Sigmoid colon (tissue), 6 donors: ENCODE measurements at regions not wholly inside any gene's neighbourhood (a gene's known extent, or its start where the extent isn't known, plus 50 kb on each side); places are given as distances from the start of the nearest gene placed in this dataset.
"Not testable (repeated sequence)": the region's sequence is repeated elsewhere in the genome, so short reads cannot be mapped to it uniquely, and the experiment has no call there.

ENCODE experiments used
- DNase-seq: peaks from one replicate; pipeline ENCODE4 v3.0.0-alpha.2; 2019
- H3K27ac ChIP-seq, 4 donors: fragments of 200-600 bp; sonication (generic); one replicate each; pipeline ENCODE4 v1.5.1; 2016 to 2019; ENCODE audit warnings: mild to moderate bottlenecking in 1 of 4
- H3K27me3 ChIP-seq, 3 donors: fragments of 200-600 bp; sonication (generic); one replicate each; pipeline ENCODE4 v1.5.1; 2019; ENCODE audit warnings: mild to moderate bottlenecking in 1 of 3
- H3K36me3 ChIP-seq, 4 donors: fragments of 200-600 bp; sonication (generic); one replicate each; pipeline ENCODE4 v1.5.1; 2016 to 2019
- H3K4me1 ChIP-seq, 4 donors: fragments of 200-600 bp; sonication (generic); one replicate each; pipeline ENCODE4 v1.5.1; 2017 to 2019
- H3K4me3 ChIP-seq, 4 donors: fragments of 200-600 bp; sonication (generic); one replicate each; pipeline ENCODE4 v1.5.1; 2017 to 2019; ENCODE audit warnings: mild to moderate bottlenecking in 2 of 4, moderate library complexity in 1 of 4
- H3K9me3 ChIP-seq, 4 donors: fragments of 200-600 bp in 3 of 4; sonication (generic) in 3 of 4; one replicate each; pipeline versions ENCODE4 v1.5.1 to v1.6.1; 2013 to 2019
- EP300 ChIP-seq, 4 donors: sonication (generic); formaldehyde crosslinking; IDR thresholded peaks; one replicate each; pipeline ENCODE4 v1.6.1; 2017; ENCODE audit warnings: antibody characterized with exemption in 4 of 4
- POLR2A ChIP-seq, 2 donors: fragments of 450-650 bp; IDR thresholded peaks; one replicate each; pipeline ENCODE4 v1.6.1; 2016; ENCODE audit warnings: antibody characterized with exemption in 2 of 2, mild to moderate bottlenecking in 2 of 2, moderate library complexity in 2 of 2
- POLR2AphosphoS5 ChIP-seq, 4 donors: sonication (generic); formaldehyde crosslinking; IDR thresholded peaks; one replicate each; pipeline ENCODE4 v1.6.1; 2017; ENCODE audit warnings: antibody characterized with exemption in 4 of 4
- WGBS, 2 donors: extraction: QIAGEN DNeasy Blood & Tissue Kit; methylation state at CpG; one replicate each; pipeline ENCODE4 v1.1.7; 2013; 5-methylcytosine and 5-hydroxymethylcytosine counted together
- intact Hi-C: fragments of 100-400 bp; cut with DNase I; formaldehyde crosslinking; loops from one replicate; pipeline ENCODE4 v1.15.1; 2023
- TF ChIP-seq, protein P1 (sequence below), 4 experiments: fragments of 450-650 bp in 3 of 4; fragments of 200-600 bp in 1 of 4; IDR thresholded peaks; one replicate each; pipeline ENCODE4 v1.5.1; 2016 to 2019; ENCODE audit warnings: antibody characterized with exemption in 4 of 4, mild to moderate bottlenecking in 3 of 4, moderate library complexity in 2 of 4
- donor health status: healthy with polysubstance abuse.
- donor health status: healthy.

DNA sequence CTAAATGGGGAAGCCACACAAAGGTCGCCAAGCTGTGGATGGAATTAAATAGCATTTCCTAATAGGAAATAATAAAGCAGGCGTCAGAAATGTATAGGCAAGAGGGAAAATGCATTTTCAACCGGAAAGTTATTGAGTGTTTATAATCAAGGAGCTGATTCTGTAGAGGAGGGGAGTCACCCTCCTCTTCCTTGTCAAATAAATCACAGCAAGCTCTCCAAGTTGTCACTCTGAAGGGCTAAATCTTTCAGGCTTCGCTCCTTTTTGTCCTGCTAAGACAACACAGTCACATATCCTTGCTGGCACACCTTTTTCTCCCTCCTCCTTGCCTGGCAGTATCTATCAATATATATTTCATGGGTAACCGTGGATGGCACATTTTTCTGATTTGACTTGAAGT is 338.4 kb downstream of the SATB1 start:
- intact Hi-C loops: no loop called here
- Histone ChIP-seq H3K9me3 (no peaks in the 10 kb centered on the region), H3K4me3 (no peak overlapping the region), H3K4me1 (peaks cover 0 to 14% (median 0%) of the 10 kb centered on the region in 4 donors), H3K27ac (no peak overlapping the region), H3K27me3 (no peaks in the 10 kb centered on the region), H3K36me3 (no peaks in the 10 kb centered on the region)
- DNase-seq: no peak
- WGBS, 2 donors: 57 to 63% methylated on average over 5 of the region's 5 CpGs
- TF ChIP-seq, protein P1, sequence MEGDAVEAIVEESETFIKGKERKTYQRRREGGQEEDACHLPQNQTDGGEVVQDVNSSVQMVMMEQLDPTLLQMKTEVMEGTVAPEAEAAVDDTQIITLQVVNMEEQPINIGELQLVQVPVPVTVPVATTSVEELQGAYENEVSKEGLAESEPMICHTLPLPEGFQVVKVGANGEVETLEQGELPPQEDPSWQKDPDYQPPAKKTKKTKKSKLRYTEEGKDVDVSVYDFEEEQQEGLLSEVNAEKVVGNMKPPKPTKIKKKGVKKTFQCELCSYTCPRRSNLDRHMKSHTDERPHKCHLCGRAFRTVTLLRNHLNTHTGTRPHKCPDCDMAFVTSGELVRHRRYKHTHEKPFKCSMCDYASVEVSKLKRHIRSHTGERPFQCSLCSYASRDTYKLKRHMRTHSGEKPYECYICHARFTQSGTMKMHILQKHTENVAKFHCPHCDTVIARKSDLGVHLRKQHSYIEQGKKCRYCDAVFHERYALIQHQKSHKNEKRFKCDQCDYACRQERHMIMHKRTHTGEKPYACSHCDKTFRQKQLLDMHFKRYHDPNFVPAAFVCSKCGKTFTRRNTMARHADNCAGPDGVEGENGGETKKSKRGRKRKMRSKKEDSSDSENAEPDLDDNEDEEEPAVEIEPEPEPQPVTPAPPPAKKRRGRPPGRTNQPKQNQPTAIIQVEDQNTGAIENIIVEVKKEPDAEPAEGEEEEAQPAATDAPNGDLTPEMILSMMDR (IDR thresholded peaks at IDR 0.05): no peak
- TF ChIP-seq POLR2A (IDR thresholded peaks at IDR 0.05): no peak
- no peak for TF ChIP-seq EP300 (IDR thresholded peaks at IDR 0.05)
- TF ChIP-seq POLR2AphosphoS5 (IDR thresholded peaks at IDR 0.05): no peak

DNA sequence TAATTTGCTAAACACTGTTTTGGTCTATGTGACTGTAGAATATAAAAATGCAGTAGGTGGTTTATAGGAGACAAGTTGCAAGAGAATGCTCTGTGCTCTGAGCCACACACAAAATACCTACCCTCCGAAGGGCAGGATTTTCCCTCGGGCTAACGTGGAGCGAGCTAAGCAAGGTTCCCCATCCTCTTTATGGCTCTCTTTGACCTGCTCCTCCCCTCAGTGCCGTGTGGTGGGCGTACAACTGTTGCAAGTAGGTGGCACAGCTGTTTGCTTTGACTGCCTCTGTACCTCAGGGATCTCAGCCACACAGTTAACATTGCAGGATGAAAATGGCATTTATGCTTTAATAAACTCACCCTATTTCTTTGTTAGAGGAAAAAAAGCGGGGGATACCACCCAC is 339.1 kb downstream of the SATB1 start:
- intact Hi-C loops: no loop called here
- no peak overlapping the region for H3K27ac ChIP-seq
- TF ChIP-seq POLR2AphosphoS5 (IDR thresholded peaks at IDR 0.05) (no peak), POLR2A (IDR thresholded peaks at IDR 0.05) (no peak), EP300 (IDR thresholded peaks at IDR 0.05) (no peak)
- TF ChIP-seq, protein P1 (IDR thresholded peaks at IDR 0.05): no peak
- no peaks in the 10 kb centered on the region for H3K9me3 ChIP-seq
- DNase-seq: no peak
- no peaks in the 10 kb centered on the region for H3K36me3 ChIP-seq
- H3K4me3 ChIP-seq: no peak overlapping the region
- no peaks in the 10 kb centered on the region for H3K27me3 ChIP-seq
- peaks cover 0 to 14% (median 0%) of the 10 kb centered on the region in 4 donors for H3K4me1 ChIP-seq
- WGBS, 2 donors: 47 to 68% methylated on average over 7 of the region's 7 CpGs

DNA sequence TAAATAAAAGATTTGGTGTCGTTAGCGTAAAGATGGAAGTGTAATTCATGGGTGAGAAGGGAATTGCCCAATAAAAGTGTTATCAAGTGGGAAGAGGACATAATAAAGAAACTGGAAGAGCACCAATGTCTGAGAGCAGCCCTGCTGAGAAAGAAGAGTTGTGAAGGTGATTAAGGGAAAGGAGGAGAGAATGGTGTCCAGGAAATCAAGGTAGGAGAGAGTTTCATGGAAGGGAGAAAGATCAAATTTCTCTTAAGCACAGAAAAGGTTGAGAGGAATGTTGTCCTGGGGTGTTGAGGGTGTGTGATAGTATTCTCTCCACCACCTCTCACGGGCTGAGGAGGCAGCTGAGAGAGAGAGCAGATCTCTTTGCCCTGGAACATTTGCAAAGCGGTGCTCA is 339.7 kb downstream of the SATB1 start:
- no peaks in the 10 kb centered on the region for H3K36me3 ChIP-seq
- TF ChIP-seq POLR2AphosphoS5 (IDR thresholded peaks at IDR 0.05) (no peak), POLR2A (IDR thresholded peaks at IDR 0.05) (no peak), EP300 (IDR thresholded peaks at IDR 0.05) (no peak)
- TF ChIP-seq, protein P1 (IDR thresholded peaks at IDR 0.05): no peak
- intact Hi-C loops: no loop called here
- H3K4me1 ChIP-seq: peaks cover 0 to 8% (median 0%) of the 10 kb centered on the region in 4 donors
- H3K4me3 ChIP-seq: no peak overlapping the region
- 30 to 59% methylated on average over 4 of the region's 4 CpGs for WGBS, 2 donors
- H3K9me3 ChIP-seq: no peaks in the 10 kb centered on the region
- H3K27ac ChIP-seq: no peak overlapping the region
- no peak for DNase-seq
- no peaks in the 10 kb centered on the region for H3K27me3 ChIP-seq

DNA sequence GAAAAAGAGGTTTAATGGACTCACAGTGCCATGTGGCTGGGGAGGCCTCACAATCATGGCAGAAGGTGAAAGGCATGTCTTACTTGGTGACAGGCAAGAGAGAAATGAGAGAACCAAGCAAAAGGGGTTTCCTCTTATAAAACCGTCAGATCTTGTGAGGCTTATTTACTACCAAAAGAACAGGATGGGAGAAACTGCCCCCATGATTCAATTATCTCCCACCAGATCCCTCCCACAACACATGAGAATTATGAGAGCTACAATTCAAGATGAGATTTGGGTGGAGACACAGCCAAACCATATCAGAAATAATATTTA is 340.8 kb upstream of the TBC1D5 start:
- intact Hi-C loops, H3K4me3 ChIP-seq: not testable (repeated sequence)
- 83 to 95% methylated on average over 1 of the region's 1 CpG for WGBS, 2 donors

DNA sequence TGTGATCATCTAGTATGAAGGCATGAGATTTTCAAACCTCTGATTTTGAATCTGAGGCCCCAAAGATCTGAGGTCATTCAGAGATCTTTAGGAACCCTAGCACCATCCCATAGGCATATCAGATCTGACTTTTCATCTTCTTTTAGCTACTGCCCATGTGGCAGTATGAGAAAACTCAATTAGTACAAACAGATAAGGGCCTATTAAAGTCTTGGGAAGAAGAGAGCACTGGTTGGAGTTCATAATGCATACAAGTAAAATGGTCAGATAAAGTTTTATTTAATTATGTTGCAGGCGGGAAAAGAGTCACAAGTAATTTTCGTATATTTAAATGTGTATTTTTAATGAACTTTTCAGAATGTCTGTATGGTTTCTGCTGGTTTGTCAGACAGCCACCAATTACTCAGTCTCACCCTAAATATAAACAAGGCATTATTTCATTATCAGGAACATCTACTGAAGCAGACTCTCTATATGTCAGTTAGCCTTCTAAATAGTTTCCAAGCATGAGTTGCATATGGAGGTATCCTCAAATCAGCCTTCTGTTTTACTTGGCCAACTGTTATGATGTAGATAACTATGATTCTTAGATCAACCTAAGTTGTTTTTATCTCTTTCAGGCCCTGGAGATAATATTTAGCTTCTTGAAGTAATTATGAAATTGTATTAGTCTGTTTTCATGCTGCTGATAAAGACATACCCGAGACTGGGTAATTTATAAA is 340.3 kb upstream of the TBC1D5 start:
- 93 to 99% methylated on average over 3 of the region's 3 CpGs for WGBS, 2 donors

More for the DNA sequence above, 340.8 kb upstream of the TBC1D5 start:
- H3K4me1 ChIP-seq, H3K27ac ChIP-seq, H3K27me3 ChIP-seq, DNase-seq, H3K36me3 ChIP-seq, H3K9me3 ChIP-seq: not testable (repeated sequence)

More for the DNA sequence above, 340.3 kb upstream of the TBC1D5 start:
- H3K36me3 ChIP-seq: no peaks in the 10 kb centered on the region
- no peak for DNase-seq
- H3K27me3 ChIP-seq: no peaks in the 10 kb centered on the region
- no peaks in the 10 kb centered on the region for H3K9me3 ChIP-seq
- H3K27ac ChIP-seq: no peak overlapping the region
- intact Hi-C loops: no loop called here
- H3K4me1 ChIP-seq: no peaks in the 10 kb centered on the region
- no peak overlapping the region for H3K4me3 ChIP-seq
- TF ChIP-seq POLR2A (IDR thresholded peaks at IDR 0.05): no peak
- TF ChIP-seq, protein P1 (IDR thresholded peaks at IDR 0.05): no peak
- TF ChIP-seq POLR2AphosphoS5 (IDR thresholded peaks at IDR 0.05): no peak
- TF ChIP-seq EP300 (IDR thresholded peaks at IDR 0.05): no peak
